ENCODE measurements at regions not wholly inside any gene's neighbourhood (a gene's known extent, or its start where the extent isn't known, plus 50 kb on each side); places are given as distances from the start of the nearest gene placed in this dataset.
A peak's percentile ranks its signal among the peaks of the same experiment; 100 is the strongest.
"Not testable (repeated sequence)": the region's sequence is repeated elsewhere in the genome, so short reads cannot be mapped to it uniquely, and the experiment has no call there.

DNA sequence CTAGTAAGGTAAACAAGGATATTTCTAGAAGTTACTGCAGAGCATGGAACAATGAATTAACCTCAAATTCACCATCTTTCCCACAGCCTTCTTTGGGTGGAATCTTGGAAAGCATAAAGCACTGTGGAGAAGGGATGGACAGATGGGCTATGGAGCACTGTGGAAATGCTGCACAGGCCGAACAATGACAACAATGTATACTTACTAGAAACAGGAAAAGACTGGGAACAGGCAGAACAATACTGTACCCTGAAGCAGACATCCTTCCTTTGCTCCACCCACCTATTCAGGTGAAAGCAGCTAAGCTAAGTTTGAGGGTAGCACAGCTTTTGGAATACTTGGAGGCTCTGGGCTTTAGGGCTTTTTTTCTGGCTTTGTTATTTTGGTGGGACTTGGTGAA, 250.6 kb upstream of the KLF8 start:
- DNase-seq: no peak

DNA sequence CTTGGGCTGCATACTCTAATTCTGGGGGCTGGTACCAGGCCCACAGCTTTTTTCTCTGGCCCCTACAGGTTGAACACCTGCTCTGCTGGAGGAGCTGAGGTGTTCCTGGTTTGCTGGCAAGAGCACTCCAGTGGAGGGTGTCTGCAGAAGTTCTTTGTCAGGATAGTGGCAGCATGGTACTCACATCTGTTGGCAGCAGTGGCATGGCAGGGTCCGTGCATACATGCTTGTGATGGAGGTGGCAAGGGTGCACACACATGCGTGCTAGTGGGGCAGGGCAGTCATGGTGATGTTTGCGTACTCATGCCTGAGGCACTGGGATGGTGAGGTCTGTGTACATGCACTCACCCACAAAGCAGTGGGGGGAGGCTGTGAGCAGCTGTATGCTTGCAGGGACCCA, 235.5 kb upstream of the KLF8 start:
- no peak for DNase-seq

DNA sequence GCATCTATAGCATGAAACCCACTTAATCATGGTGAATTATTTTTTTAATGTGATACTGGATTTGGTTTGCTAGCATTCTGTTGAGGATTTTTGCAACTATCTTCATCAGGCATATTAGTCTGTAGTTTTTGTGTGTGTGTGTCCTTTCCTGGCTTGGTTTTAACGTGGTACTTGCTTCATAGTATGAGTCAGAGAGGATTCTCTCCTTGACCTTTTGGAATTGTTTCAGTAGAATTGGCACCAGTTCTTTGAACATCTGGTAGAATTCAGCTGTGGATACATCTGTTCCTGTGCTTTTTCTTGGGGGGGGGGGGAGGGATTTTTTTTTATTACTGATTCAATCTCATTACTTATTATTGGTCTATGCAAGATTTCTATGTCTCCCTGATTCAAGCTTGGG, 232.0 kb upstream of the KLF8 start:
- DNase-seq: no peak

DNA sequence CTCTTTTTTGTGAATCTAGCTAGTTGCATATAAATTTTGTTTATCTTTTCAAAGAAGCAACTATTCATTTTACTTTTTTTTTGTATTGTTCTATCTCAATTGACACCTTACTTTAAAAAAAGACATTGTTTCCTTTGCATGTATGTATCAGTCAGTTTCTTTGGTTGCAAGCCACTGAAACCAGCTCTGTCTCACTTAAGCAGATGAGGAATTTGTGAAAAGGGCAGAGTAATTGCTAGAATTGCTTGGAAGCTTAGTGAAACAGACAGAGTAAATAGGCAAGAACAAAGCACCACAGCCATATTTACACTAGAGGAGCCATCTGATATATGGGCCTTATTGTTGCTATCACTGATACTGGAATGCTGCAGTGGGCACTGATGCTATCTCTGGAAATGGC, 231.4 kb upstream of the KLF8 start:
- DNase-seq: no peak

DNA sequence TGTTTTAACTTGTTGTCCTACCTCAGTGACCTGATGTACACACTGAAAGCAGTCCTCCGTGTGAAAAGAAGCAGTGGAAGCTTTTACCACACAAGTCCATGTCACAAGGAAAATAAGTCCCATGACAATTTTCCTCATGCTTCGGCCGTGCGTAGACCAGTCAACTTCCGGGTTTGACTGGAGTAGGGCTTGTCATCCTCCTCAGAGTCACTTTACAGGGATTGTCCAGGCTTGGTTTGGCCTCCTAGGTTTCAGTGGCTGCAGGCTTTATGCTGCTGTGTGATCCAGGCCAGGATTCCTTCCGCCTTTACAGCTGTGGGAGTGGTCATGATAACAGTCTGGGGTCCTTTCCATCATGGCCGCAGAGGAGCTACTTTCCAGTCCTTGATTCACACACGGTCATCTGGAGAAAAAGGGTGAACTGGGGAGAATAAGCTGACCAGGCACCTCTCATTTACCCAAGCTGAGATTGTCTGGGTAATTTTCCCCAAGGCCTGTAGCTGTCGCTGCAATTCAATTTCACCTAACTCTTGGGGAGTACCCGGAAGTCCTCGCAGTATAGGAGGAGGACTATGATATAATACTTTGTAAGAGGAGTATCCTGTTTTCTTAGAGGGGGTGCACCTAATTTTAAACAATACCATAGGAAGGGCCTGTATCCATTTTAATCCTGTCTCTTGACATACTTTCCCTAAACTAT, 206.1 kb upstream of the KLF8 start:
- DNase-seq: peak; percentile 19

DNA sequence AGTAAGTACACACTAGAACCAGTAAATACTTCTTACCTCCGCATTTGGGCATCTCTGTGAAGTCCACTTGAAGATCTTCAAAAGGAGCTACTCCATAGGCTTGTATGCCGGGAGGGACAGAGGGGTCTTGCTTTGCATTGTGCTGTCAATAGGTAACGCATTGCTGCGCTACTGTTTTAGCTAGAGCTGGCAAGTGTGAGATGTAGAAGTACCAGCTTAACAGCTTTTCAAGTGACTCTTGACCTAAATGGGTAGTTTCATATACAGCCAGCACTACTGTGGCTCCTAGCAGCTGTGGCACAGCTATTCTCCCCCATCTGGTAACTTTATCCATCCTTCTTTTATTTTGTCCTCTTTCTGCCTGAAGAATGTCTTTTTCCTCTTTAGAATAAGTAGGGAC, 205.3 kb upstream of the KLF8 start:
- peak; percentile 59 for DNase-seq

DNA sequence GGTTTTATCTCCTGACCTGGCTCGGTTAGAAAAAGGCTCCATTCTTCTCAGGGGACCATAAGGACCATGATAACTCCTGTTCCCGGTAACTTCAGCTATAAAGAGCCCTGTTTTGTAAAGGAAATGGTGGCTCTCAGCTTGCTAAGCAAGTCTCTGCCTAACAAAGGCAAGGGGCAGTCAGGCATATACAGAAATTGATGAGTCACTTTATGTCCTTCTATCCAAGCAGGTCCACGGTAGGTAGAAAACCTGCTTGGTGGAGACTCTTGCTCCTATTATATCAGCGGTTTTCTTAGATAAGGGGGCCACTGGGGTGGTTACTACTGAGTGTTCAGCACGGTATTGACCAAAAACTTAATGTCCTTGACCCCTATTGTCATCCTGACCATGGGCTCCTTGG, 203.0 kb upstream of the KLF8 start:
- DNase-seq: no peak

DNA sequence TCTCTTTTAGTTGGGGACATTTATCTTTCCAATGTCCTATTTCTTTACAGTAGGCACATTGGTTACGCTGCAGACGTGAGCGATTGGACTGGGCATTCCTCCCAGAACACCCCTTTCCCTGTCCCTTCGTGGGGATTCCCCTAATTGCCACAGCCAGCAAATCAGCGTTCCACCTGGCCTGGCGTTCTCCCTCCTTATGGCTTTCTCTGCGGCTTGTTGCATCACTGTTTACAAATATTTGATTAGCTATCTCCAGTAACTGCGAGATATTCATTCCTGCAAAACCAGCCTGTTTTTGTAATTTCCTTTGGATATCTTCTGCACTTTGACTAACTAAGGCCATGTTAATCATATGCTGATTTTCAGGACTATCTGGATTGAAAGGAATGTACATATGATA, 202.5 kb upstream of the KLF8 start:
- no peak for DNase-seq

DNA sequence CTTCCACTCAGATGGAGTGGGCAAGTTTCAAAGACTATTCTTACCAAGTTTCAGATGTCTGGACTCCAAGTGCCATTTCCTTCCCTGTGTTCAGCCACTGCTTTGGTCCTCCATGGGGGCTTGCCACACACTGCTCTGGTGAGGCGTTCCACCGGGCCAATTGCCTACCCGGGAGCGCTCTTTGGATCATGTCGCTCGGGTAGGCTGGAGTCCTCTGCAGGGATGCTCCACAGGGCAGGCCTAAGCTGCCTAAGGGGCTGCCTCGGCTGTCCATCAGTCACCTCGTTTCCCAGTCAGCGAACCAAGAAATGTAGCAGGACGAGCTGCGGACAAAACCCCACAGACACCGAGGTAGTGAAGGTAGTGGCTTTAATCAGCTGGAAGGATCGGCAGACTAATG, 200.7 kb upstream of the KLF8 start:
- DNase-seq: no peak

DNA sequence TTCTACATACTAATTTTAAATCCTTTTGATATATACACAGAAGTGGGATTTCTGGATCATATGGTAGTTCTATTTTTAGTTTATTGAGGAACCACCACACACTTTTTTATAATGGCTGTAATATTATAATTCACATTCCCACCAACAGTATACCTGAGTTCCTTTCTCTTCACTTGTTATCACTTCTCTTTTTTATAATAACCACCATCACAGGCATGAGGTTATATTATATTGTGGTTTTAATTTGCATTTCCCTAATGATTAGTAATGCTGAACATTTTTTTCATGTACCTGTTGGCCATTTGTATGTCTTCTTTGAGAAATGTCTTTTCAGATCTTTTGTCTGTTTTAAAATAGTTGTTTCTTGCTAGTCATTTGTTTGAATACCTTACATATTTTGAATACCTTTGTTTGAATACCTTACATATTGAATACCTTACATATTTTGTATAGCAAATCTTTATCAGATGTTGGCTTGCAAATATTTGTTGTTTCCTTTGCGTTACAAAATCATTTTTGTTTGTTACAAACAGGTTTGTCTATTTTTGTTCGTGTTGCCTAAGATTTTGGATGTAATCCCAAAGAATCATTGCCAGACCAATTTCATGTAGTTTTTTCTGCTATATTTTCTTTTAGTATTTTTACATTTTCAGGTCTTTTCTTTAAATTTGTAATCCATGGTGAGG, 198.5 kb upstream of the KLF8 start:
- no peak for DNase-seq

DNA sequence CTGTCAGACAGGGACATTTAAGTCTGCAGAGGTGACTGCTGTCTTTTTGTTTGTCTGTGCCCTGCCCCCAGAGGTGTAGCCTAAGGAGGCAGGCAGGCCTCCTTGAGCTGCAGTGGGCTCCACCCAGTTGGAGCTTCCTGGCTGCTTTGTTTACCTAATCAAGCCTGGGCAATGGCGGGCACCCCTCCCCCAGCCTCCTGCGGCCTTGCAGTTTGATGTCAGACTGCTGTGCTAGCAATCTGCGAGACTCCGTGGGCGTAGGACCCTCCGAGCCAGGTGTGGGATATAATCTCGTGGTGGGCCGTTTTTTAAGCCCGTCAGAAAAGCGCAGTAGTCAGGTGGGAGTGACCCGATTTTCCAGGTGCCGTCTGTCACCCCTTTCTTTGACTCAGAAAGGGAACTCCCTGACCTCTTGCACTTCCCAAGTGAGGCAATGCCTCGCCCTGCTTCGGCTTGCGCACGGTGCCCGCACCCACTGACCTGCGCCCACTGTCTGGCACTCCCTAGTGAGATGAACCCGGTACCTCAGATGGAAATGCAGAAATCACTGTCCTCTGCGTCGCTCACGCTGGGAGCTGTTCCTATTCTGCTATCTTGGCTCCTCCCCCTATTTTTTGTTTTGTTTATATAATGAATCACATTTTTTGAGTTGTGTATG, 179.4 kb upstream of the KLF8 start:
- DNase-seq: not testable (repeated sequence)

DNA sequence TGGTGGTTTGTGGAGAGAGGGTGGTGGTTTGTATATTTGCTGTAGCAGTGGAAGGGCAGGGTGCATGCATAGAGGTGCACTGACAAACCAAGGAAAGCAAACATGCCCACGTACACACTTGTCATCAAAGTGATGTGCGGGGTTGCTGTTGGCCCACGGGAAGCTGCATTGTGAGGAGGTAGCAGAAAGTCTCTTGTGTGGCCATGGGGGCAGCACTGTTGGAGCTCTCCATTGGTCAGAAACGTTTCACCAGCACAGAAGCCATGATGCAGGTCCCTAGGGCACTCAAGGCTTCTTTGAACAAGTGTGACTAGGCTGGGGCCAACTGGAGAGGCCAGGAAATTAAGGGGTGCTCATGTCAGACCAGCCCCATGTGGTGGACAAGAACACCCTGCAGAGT, 174.8 kb upstream of the KLF8 start:
- DNase-seq: no peak

DNA sequence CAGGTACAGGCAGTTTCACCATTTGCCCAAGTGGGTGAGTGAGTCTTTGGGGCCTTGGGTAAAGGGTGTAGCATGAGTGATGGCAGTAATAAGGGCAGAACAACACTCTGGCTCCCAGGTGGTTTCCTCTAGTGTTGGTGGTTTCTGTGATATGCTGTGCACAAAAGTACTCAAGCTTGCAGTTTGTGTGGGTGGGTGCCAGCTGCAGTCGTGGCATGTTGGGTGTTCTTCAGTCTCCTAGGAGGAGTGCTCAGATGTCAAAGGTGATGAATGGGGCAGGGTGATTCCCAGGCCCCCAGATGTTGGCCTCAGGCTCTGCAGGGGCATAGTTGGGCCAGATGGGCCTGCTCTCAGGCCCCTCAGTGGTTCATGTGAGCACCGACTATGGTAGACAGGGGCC, 166.1 kb upstream of the KLF8 start:
- DNase-seq: no peak

DNA sequence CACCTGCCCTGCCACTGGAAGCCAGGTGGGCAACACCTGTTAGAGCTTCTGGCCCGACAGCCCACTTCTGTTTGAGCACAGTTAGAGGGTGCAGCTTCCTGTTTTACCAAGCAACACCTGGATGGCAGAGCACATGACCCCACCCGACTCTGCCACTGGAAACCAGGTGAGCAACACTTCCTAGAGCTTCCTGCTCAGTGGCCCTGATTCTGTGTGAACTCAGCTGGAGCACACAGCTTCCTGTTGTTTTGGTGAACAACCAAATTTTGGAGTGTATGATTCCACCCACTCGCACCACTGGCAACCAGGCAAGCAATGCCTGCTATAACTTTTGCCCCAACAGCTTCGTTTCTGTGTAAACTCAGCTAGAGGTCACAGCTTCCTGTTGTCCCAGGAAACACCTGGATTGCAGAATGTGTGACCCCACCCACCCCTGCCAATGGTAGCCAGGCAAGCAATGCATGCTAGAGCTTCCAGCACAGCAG, 163.8 kb upstream of the KLF8 start:
- no peak for DNase-seq

DNA sequence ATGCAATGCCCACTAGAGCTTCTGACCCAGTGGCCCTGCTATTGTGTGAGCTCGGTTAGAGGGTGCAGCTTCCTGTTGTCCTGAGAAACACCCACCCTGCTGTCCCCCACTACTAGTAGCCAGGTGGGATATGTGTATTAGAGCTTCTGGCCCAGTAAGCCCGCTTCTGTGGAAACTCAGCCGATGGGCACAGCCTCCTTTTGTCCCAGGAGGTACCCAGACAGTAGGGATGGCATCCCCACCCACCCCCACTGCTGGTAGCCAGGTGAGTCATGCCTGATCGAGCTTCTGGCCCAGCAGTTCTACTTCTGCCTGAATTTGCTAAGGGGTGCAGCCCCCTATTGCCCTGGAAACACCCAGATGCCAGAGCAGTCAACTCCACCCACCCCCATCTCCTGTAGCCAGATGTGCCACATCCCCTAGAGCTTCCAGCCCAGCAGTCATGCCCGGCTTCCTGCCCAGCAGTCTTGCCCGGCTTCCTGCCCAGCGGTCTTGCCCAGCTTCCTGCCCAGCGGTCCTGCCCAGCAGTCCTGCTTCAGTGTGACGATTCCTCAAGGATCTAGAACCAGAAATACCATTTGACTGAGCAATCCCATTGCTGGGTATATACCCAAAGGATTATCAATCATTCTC, 162.7 kb upstream of the KLF8 start:
- DNase-seq: no peak

DNA sequence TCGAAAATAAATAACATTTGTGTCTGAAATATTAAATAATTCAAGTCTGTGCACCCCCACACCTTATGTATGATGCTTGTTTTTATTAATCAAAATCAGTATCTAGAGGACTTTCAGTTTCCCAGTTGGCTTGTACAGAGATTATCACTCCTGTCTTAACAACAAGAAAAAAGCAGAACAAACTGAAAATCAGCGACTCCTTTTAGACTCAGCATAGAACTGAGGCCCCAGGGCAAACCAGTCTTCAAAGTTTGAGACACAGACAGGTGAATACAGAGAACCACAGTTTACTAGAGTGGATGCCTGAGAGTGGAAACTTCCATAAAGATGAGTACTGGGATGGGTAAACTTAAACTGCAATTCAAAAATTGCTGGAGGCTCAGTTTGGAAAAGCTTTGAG, 142.8 kb upstream of the KLF8 start:
- DNase-seq: no peak

DNA sequence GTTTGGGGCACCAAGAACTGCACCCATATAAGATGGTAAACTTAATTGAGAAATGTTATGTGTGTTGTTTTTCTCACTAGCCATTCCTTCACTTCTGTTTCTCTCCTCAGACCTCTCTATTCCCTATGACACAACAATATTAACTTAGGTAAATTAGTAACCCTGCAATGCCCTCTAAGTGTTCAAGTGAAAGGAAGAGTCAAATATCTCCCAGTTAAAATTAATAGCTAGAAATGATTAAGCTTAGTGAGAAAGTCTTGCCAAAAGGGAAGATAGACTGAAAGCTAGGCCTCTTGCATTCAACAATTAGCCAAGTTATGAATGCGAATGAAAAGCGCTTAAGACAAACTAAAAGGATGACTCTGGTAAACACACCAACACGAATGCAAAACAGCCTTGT, 132.9 kb upstream of the KLF8 start:
- no peak for DNase-seq

DNA sequence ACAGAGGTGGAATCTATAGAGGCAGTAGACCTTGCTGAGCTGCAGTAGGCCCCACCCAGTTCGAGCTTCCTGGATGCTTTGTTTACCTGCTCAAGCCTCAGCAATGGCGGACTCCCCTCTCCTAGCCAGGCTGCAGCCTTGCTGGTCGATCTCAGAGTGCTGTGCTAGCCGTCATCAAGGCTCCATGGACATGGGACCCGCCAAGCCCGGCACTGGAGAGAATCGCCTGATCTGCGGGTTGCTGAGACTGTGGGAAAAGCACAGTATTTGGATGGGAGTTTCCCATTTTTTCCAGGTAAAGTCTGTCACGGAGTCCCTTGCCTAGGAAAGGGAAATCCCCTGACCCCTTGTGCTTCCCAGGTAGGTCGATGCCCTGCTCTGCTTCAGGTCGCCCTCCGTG, 124.8 kb upstream of the KLF8 start:
- DNase-seq: peak; percentile 68

DNA sequence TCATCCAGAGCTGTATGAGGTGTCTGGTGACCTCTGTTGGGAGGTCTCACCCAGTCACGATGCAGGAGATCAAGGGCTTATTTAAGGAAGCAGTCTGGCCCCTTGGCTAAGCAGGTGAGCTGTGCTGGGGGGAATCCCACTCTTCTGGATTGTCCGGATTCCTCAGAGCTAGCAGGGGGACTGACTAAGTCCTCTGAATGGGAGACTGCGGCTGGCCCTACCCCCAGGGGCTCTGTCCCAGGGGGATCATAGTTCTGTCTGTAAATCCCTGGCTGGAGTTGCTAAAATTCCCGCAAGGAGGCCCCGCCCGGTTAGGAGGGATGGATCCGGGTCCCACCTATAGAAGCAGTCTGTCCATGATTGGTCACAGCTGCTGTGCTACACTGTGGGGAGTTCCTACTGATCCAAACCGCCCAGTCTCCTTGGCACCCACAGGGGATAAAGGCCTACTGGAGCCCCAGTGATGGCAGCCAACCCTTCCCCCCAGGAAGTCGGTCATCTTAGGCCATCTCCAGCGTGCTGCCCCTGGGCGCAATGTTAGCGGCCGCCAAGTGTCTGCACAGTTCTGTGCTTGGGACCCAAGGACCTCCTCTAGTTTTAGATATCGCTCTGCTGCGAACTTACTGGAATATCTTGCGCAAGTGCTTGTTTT, 118.2 kb upstream of the KLF8 start:
- DNase-seq: no peak

DNA sequence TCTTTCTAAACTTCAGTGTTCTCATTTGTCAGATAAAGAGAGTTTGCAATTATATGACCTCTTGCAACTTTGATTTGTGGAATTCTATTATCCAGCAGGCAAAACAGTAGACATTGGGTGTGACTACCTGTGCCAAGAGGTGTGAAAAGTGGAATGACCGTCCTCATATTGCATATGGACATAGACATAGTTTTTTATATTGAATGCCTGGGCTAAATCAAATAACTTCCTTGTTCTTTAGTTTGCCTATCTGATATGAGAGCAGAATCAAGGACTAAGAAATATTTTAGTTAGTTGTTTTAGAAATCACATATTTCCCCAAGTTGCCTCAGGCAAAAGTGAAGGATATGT, 117.7 kb upstream of the KLF8 start:
- DNase-seq: no peak

DNA sequence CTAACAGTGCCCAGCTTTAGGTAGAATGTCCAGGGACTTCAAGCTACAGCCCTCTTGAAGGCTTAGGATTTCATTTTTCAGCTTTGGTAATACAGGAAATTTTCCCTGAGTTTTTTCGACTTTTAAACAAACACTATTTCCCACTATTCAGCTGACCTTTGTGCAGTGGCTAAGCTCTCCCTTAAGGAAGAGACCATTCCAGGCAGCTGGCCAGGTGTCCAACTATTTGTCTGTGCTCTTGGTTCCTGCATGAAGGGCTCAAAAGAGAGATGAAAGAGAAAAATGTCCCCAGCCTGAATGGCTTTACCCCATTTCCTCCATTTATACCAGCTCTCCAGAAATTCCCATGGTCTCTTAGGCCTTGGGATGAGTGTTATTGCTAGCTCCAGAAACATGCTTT, 111.9 kb upstream of the KLF8 start:
- DNase-seq: no peak

DNA sequence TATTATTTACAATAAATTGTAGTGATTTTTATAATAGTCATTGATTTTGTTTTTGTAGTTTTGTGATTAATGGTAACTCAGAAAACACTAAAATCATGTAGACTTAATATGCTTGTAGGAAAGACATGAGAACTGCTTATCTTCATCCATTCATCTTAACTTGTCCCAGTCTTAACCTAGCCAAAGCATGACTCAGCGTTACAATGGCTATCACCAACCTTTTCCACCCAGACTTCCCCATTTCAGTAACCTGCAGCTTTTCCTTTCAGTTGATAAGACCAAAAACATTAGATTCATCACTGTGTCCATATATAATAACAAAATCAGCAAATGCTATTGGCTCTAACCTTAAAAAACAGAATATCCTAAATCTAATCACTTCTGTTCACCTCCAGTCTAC, 106.2 kb upstream of the KLF8 start:
- no peak for DNase-seq

DNA sequence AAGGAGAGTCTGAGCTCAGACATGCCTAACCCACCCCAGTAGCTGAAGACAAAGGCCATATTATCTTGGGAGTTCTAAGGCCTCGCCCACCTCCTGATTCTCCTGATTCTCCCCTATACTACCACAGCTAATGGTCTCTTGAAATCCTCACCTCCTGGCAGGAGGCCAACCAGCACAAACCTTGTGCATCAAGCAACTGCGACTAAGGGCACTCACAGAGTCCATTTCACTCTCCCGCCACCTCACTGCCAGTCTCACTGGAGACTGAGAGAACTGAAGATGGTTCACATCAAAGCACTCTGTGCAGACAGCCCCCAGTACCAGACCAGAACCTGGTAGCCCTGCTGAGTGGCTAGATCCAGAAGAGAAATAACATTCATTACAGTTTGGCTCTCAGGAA, 102.1 kb upstream of the KLF8 start:
- DNase-seq: no peak

DNA sequence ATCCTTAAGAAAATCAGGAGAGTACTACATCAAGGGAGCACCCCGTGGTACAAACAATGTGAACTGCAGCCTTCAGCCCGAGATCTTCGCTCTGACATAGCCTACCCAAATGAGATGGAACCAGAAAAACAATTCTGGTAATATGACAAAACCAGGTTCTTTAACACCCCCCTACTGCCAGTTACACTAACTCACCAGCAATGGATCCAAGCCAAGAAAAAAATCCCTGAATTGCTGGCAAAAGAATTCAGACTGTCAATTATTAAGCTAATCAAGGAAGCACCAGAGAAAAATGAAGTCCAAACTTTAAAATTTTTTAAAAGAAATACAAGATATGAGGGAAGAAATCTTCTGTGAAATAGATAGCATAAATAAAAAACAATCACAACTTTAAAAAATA, 101.7 kb upstream of the KLF8 start:
- DNase-seq: no peak
